ENCODE measurements at regions not wholly inside any gene's neighbourhood (a gene's known extent, or its start where the extent isn't known, plus 50 kb on each side); places are given as distances from the start of the nearest gene placed in this dataset.
"Not testable (repeated sequence)": the region's sequence is repeated elsewhere in the genome, so short reads cannot be mapped to it uniquely, and the experiment has no call there.

DNA sequence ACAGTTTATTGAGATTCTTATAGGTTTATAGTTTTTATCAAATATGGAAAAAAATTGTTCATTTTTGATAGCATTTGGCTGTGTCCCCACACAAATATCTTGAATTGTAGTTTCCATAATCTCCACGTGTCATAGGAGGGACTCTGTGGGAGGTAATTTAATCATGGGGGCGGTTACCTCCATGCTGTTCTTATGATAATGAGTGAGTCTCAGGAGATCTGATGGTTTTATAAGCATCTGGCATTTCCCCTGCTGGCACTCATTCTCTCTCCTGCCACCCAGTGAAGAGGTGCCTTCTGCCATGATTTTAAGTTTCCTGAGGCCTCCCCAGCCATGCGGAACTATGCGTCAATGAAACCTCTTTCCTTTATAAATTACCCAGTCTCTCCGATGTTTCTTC is 420.6 kb upstream of the KAZN start:
- not testable (repeated sequence) for H3K4me1 Mint-ChIP-seq, H3K27ac Mint-ChIP-seq, H3K4me3 Mint-ChIP-seq, H3K36me3 Mint-ChIP-seq, H3K9me3 Mint-ChIP-seq
- H3K27me3 Mint-ChIP-seq = peaks cover 16% of the 10 kb centered on the region

DNA sequence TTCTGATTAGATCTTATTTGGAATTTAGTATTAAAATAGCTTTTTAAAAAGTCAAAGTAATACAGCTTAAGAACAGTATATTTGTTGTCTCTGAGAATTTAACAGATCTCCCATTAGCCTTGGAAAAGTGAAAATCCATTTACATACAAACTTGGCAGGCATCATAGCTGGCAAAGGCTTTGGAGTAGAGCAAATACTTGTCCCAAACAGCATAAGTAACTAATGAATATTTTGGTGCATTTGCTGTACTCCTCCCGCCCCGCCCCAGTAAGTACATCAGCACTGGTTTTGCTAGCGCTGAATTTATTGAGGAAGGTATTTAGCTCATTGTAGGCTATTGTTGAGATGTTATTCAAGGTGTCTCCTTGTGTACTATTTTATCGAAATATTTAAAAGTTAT is 417.7 kb upstream of the KAZN start:
- no peak overlapping the region for H3K27ac Mint-ChIP-seq

DNA sequence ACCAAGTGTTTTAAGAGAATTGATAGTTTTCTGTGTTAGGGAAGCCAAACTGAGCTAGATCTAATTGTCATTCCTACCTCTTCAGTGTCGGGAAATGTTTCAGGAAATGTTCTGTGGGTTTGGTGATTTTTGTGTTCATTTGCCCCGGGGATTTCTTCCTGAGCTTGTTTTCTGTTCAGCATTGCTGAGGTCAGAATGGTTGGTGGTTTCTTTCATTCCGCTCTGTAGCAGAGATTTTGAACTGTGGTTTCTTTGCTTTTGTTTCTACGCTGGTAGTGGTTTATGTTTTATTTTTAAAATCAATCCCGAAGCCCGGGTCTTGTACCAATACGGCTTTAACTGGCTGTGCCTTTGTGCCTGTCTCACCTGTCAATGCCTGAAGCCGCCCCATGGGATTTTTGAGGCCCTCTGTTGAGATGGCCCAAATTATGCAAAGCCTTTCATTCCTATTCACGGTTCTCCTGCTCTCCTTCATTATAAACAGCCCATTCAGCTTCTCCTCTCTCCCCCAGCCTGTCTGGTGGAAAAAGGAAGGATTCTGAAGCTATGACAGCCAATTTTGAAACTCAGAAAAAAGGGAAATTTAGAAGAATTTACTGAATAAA is 417.2 kb upstream of the KAZN start:
- Mint-ChIP-seq H3K4me1 (no peaks in the 10 kb centered on the region), H3K4me3 (no peak overlapping the region), H3K27me3 (peaks cover 16% of the 10 kb centered on the region), H3K36me3 (no peaks in the 10 kb centered on the region), H3K9me3 (no peaks in the 10 kb centered on the region), H3K27ac (no peak overlapping the region)

More for the DNA sequence above, 417.7 kb upstream of the KAZN start:
- Mint-ChIP-seq H3K36me3 (no peaks in the 10 kb centered on the region), H3K4me3 (no peak overlapping the region), H3K9me3 (no peaks in the 10 kb centered on the region), H3K27me3 (peaks cover 16% of the 10 kb centered on the region), H3K4me1 (no peaks in the 10 kb centered on the region)

DNA sequence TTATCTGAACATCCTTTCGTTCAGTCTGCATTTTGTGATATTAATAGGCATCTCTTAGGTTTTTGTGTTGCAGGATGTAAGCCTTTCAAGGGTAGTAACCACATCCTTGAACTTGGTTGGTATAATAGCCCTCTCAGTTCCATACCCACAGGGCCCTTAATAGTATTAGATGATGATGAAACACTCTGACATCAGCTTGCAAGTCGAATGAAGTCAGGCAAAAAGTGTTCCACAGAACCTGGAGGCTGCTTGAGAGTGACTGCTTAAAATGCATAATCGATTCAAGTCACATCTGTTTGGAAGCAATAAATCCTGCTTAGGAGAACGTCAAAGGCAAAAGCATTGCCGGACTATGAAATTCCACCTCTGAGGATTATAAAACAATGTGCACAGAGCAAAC is 415.6 kb upstream of the KAZN start:
- no peaks in the 10 kb centered on the region for H3K36me3 Mint-ChIP-seq
- H3K4me1 Mint-ChIP-seq = no peaks in the 10 kb centered on the region
- peaks cover 17% of the 10 kb centered on the region for H3K27me3 Mint-ChIP-seq
- no peaks in the 10 kb centered on the region for H3K9me3 Mint-ChIP-seq
- no peak overlapping the region for H3K27ac Mint-ChIP-seq
- no peak overlapping the region for H3K4me3 Mint-ChIP-seq

DNA sequence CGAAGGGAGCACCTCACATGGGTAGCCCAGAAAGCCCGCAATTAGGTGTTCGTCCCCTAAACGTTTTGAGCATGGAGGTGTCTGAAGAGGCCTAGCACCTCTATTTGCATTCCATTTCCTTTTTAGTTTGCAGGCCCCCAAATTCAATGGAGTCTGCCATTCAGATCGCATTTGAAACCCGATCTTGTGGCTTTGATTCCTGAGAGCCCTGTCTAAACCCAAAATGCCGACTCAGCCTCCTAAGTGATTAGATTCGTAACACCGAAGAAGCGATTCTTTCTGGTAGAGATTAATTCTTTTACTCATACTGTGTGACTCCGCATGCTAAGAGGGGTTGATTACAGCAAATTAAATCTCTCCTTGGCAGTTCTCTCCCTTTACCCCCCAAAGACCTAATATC is 415.2 kb upstream of the KAZN start:
- Mint-ChIP-seq H3K4me3 (no peak overlapping the region), H3K4me1 (no peaks in the 10 kb centered on the region), H3K27ac (no peak overlapping the region), H3K9me3 (no peaks in the 10 kb centered on the region), H3K27me3 (peaks cover 19% of the 10 kb centered on the region), H3K36me3 (no peaks in the 10 kb centered on the region)

DNA sequence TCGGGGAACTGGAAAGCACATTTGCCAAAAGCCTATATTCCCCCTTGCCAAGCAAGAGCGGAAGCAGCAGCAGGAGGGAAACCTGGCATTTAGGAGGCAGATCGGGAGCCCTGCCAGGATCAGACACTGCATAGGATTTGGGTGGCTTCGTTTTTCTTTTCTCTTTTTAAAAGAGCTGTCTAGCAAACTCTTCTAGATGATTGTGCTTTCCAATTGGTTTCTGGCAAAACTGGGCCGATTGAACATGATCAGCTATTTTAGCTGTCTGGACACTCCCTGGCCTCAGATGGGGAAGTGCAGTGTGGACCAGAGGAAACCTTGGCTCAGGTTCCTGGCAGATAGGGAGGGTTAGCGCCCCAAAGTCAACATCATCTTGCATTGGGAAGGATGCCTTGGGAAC is 414.0 kb upstream of the KAZN start:
- no peaks in the 10 kb centered on the region for H3K9me3 Mint-ChIP-seq
- no peak overlapping the region for H3K27ac Mint-ChIP-seq
- H3K36me3 Mint-ChIP-seq = no peaks in the 10 kb centered on the region
- H3K4me1 Mint-ChIP-seq = no peaks in the 10 kb centered on the region
- H3K27me3 Mint-ChIP-seq = peaks cover 19% of the 10 kb centered on the region
- no peak overlapping the region for H3K4me3 Mint-ChIP-seq

DNA sequence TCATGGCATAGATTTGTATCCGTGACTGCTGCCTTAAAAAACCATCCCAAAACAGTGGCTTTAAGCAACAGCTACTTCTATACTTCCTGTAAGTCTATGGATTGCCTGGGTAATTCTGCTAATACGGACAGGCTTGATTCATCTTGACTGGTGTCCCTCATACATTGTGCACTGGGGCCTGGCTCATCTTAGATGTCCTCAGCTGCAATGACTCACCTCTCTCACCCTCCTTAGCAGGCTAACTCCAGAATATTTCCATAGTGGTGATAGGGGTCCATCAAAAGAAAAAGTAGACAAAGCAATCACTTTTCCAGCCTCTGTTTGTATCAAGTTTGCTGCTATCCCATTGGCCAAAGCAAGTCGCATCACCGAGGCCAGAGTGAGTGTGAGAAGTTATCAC is 409.1 kb upstream of the KAZN start:
- Mint-ChIP-seq H3K27ac (no peak overlapping the region), H3K27me3 (peaks cover 7% of the 10 kb centered on the region), H3K4me1 (no peaks in the 10 kb centered on the region), H3K4me3 (no peak overlapping the region), H3K9me3 (no peaks in the 10 kb centered on the region), H3K36me3 (no peaks in the 10 kb centered on the region)

DNA sequence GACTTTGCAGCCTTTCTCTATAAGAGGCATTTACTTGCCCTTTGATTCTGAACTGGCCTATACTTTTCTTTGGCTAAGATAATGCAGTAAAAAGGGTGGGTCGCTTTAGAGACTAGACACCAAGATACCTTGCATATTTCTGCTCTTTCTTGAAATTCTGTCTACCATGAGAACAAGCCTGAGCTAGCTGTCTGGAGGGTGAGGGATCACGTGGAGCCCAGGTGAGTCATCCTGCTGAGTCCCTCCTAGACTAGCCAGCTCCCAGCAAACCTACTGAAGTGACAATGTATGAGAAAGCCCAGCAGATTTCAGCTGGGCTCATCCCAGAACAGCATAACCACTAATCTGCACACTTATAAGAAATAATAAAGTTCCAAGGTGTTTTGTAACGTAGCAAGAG is 408.0 kb upstream of the KAZN start:
- H3K36me3 Mint-ChIP-seq = no peaks in the 10 kb centered on the region
- H3K27me3 Mint-ChIP-seq = peaks cover 9% of the 10 kb centered on the region
- no peak overlapping the region for H3K4me3 Mint-ChIP-seq
- H3K9me3 Mint-ChIP-seq = no peaks in the 10 kb centered on the region
- no peaks in the 10 kb centered on the region for H3K4me1 Mint-ChIP-seq
- H3K27ac Mint-ChIP-seq = no peak overlapping the region

DNA sequence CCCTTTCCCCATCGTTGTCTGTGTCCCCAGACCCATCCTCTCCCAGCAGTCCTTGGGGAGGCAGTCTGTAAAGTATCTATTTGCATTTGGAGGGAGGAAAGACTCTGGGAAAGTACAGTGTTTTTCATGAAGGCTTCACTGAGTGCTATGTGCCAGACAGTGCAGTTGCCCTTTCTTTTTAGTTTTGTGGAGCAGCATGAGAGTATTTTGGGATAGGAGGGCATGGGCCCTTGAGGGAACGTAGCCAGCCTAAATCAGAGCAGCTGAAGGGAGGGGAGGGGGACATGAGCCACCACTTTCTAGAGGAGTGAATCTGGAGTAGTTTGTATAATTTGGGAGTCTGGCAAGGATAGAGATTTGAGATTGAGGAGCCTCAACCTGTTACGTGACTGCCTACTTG is 404.0 kb upstream of the KAZN start:
- Mint-ChIP-seq H3K4me1 (no peaks in the 10 kb centered on the region), H3K36me3 (no peaks in the 10 kb centered on the region), H3K27ac (no peak overlapping the region), H3K27me3 (peaks cover 5% of the 10 kb centered on the region), H3K4me3 (no peak overlapping the region), H3K9me3 (no peaks in the 10 kb centered on the region)

DNA sequence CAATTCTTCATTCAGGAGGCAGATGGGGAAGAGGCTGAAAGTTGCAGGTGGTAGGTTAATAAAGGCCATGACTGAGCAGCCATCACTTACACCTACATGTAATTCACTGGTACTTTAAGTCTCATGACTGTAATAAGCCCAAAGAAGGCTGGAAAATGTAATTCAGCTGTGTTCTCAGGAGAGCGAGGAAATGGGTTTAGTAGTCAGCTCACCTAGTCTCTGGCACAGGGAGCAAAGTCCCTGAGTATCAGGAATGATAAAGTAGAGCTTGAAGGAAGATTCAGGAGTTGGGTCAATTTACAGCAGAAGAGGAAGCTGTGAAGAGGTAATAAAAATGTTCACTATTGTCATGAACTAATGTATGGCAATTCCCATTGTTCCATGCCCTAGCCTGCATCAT is 393.4 kb upstream of the KAZN start:
- H3K9me3 Mint-ChIP-seq = no peaks in the 10 kb centered on the region
- H3K4me1 Mint-ChIP-seq = no peaks in the 10 kb centered on the region
- no peaks in the 10 kb centered on the region for H3K36me3 Mint-ChIP-seq
- H3K27me3 Mint-ChIP-seq = peaks cover 1% of the 10 kb centered on the region
- no peak overlapping the region for H3K4me3 Mint-ChIP-seq
- H3K27ac Mint-ChIP-seq = no peak overlapping the region

DNA sequence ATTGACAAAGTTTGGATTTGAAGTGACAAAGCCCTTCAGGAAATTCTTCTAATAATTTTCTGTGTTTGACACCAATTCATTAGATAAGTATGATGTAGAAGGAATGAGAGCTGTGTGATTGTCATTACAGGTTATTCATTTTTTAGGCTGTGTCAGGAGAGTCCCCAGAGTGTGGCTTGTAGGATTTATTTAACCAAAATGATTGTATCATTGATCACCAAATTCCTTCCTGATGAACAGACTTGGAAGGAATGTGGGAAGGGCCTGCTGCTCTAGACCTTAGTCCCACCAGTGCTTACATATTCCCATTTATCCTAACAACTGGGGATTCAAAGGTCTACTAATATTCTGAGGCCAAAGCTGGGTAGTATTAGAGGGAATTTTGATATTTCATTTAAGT is 383.3 kb upstream of the KAZN start:
- peaks cover 6% of the 10 kb centered on the region for H3K27me3 Mint-ChIP-seq
- H3K4me3 Mint-ChIP-seq = no peak overlapping the region
- H3K4me1 Mint-ChIP-seq = no peaks in the 10 kb centered on the region
- H3K9me3 Mint-ChIP-seq = peaks cover 11% of the 10 kb centered on the region
- H3K27ac Mint-ChIP-seq = no peak overlapping the region
- no peaks in the 10 kb centered on the region for H3K36me3 Mint-ChIP-seq

DNA sequence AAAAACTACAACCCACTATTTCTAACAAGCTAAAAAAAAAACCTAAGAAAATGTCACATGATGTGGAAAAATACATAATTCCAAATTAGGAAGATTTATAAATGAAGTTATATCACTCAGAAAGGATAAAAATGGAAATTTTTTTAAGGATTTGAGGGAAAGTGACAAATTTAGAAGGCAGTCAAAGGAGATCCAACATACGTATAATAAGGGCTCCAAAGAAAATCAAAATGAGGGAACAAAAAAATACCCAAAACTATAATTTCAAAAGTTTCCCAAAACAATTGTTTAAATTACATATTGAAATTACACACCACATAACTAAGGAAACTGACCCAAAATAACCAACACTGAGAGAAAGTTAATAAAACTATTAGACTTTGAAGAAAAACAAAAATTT is 381.1 kb upstream of the KAZN start:
- Mint-ChIP-seq H3K27me3 (peaks cover 6% of the 10 kb centered on the region), H3K4me1 (no peaks in the 10 kb centered on the region), H3K27ac (no peak overlapping the region), H3K9me3 (peaks cover 11% of the 10 kb centered on the region), H3K4me3 (no peak overlapping the region), H3K36me3 (no peaks in the 10 kb centered on the region)

DNA sequence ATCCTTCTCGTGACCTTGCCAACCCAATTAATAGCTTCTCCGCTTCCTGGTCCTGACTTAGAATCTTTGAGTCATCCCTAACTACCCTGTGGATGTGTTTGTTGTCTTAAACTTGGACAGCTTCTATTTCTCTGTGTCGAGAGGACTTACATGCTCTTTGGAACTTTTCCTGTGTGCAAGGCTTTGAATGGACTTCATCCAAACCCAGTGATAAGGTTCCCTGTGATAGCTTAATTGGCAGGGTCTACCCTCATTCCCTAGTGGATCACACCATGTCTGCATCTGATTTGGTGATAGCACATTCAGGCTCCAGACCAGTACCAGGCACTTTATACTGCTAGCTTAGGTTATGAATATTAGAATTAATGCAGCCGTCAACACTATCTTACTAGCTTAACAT is 378.2 kb upstream of the KAZN start:
- Mint-ChIP-seq H3K36me3 (no peaks in the 10 kb centered on the region), H3K9me3 (peaks cover 21% of the 10 kb centered on the region), H3K27me3 (peaks cover 6% of the 10 kb centered on the region), H3K27ac (no peak overlapping the region), H3K4me3 (no peak overlapping the region), H3K4me1 (no peaks in the 10 kb centered on the region)

DNA sequence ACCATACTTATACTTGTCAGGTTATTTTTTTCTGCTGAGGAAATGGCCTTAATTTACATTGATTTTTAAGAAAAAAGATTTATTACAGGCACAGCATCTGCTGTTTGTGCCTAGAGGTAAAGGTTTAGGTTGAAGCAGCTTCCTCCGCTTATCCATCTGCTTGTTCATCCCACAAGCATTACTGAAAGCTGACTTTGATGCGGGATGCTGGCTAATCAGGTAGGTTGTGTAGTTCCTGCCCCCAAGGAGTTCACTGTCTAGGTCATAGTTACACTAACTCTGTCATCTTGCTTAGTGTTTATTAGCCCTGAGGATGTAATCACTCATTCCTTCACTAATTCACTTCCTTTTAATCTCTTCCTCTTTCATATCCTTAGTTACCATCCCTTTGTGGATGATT is 377.7 kb upstream of the KAZN start:
- H3K27me3 Mint-ChIP-seq = peaks cover 6% of the 10 kb centered on the region
- no peak overlapping the region for H3K27ac Mint-ChIP-seq
- no peaks in the 10 kb centered on the region for H3K4me1 Mint-ChIP-seq
- H3K9me3 Mint-ChIP-seq = peaks cover 21% of the 10 kb centered on the region
- no peaks in the 10 kb centered on the region for H3K36me3 Mint-ChIP-seq
- no peak overlapping the region for H3K4me3 Mint-ChIP-seq

DNA sequence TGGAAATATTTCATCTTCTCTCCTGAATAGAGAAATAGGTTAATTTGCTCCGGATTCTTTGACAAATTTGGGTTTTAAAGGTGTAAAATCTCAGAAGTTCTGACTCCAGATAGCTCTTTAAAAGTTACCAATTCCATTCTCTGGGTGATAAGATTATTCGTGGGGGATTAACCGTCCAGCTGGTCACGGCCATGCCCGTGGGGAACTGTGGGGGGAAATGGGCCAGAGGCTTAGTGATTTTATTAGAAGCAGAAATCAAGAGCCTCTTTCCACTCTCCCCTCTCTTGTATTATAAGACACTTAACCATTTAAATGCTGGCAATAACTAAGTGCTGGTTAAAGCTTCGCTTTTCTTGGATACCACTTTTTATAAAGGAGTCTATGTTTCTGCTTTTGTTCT is 376.4 kb upstream of the KAZN start:
- no peaks in the 10 kb centered on the region for H3K4me1 Mint-ChIP-seq
- H3K9me3 Mint-ChIP-seq = peaks cover 21% of the 10 kb centered on the region
- peaks cover 6% of the 10 kb centered on the region for H3K27me3 Mint-ChIP-seq
- H3K4me3 Mint-ChIP-seq = no peak overlapping the region
- no peak overlapping the region for H3K27ac Mint-ChIP-seq
- H3K36me3 Mint-ChIP-seq = no peaks in the 10 kb centered on the region

DNA sequence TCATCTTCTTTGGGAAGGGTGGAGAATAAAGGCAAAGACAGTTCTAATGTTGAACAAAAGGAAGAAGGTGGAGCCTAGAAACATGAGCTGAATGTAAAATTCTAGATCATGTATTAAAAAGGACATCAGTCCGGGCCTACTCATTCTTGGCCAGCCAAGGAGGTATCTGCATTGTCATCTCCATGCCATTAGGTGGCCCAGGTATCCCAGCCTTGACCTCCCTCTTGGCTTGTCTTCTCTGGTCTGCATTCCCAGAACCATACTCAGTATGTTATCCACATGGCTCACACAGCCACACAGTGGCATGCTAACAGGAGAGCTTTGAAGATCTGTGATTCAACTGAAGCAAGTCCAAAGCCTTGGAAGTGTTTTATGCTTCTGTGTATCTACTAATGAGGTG is 369.8 kb upstream of the KAZN start:
- peaks cover 11% of the 10 kb centered on the region for H3K27me3 Mint-ChIP-seq
- no peak overlapping the region for H3K4me3 Mint-ChIP-seq
- no peaks in the 10 kb centered on the region for H3K36me3 Mint-ChIP-seq
- no peak overlapping the region for H3K27ac Mint-ChIP-seq
- peaks cover 6% of the 10 kb centered on the region for H3K9me3 Mint-ChIP-seq
- no peaks in the 10 kb centered on the region for H3K4me1 Mint-ChIP-seq

DNA sequence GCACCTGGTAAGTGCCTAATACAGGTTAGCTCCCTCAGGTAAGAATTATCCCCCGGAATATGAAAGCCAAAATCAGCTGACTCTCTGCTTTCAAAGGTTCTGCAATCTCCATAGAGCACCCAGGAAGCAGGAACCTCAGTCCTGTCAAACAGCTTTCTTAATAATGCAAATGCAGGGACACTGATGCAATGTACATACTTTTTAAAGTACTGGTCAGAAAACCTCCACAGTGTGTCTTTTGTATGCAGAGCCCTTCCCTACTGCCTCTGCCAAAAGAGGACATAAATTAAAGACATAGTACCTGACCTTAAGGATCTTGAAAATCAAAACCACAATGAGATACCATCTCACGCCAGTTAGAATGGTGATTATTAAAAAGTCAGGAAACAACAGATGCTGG is 365.0 kb upstream of the KAZN start:
- H3K4me1 Mint-ChIP-seq = no peaks in the 10 kb centered on the region
- H3K27me3 Mint-ChIP-seq = peaks cover 11% of the 10 kb centered on the region
- no peaks in the 10 kb centered on the region for H3K36me3 Mint-ChIP-seq
- H3K27ac Mint-ChIP-seq = no peak overlapping the region
- H3K9me3 Mint-ChIP-seq = no peaks in the 10 kb centered on the region
- no peak overlapping the region for H3K4me3 Mint-ChIP-seq

All from activated naive CD4-positive, alpha-beta T cell treated with anti-CD3 and anti-CD28 coated beads, Interleukin-2, amount 50 U/mL, for 24 hours (primary cell).